ENCODE measurements at regions not wholly inside any gene's neighbourhood (a gene's known extent, or its start where the extent isn't known, plus 50 kb on each side); places are given as distances from the start of the nearest gene placed in this dataset.
"Not testable (repeated sequence)": the region's sequence is repeated elsewhere in the genome, so short reads cannot be mapped to it uniquely, and the experiment has no call there.

GRCh38 chr10:33776419-33777070, 442.1 kb upstream of the NRP1 start:
- no peak for DNase-seq

DNA sequence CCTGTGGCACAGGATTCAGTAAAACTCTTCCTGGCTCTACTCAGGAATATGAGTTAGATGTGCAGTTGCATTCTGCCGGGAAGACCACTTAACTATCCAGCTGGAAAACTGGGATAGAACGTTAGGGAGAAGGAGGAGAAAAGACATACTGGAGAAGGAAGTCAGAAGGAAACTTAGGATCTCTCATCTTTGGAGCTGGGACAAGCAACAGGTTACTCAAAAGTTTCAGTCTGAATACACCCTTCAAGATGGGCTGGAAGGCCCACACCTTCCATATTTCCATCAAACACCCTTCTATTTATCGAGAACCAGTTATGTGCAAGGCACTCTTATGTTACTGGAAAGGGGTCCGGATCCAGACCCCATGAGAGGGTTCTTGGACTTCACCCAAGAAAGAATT, 440.4 kb upstream of the NRP1 start:
- no peak for DNase-seq

- no peak for DNase-seq
These were observed 439.5 kb upstream of the NRP1 start for GRCh38 chr10:33773886-33774480.

DNA sequence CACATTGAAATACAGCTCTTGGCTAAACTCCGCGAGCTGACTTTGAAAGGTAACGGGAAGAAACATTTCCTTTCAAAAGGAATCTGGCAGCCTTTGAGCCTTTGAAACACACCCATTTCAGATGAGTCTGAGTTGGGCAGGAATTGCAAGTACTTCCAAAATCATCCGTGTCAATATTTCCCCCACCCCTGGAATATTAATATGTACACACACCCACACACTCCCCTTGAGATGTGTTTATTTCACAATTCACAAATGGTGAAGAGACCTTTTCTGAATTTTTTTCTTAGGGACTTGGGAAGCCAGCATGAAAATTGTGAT, 438.7 kb upstream of the NRP1 start:
- DNase-seq: no peak

GRCh38 chr10:33772370-33773252, 438.1 kb upstream of the NRP1 start:
- DNase-seq: no peak

GRCh38 chr10:33771856-33772255, 437.4 kb upstream of the NRP1 start:
- not testable (repeated sequence) for DNase-seq

DNA sequence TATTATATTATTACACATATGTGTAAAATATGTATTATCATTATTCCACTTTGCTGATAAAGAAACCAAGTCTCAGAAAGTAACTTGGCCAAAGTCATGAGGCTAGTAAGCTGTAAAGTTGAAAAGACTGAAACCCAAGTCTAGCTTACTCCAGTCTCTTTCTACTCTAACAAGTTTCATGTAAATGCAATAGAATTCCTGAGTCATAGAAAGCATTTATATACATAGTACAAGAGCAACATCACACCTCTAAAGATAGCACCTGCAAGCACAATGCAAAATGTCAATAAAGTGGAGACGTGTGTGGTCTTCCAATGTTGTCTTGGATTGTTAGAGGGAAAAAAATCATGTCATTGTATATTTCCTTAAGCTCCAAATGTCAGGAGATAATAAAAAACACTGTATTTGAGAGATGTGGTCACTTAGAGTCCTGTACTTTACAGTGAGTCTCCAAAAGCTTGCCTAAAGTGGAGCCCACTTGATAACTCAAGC, 430.3 kb upstream of the NRP1 start:
- no peak for DNase-seq

GRCh38 chr10:33760056-33760943, 425.8 kb upstream of the NRP1 start:
- DNase-seq: no peak

- DNase-seq: no peak
These were observed 424.7 kb upstream of the NRP1 start for GRCh38 chr10:33759191-33759590.

DNA sequence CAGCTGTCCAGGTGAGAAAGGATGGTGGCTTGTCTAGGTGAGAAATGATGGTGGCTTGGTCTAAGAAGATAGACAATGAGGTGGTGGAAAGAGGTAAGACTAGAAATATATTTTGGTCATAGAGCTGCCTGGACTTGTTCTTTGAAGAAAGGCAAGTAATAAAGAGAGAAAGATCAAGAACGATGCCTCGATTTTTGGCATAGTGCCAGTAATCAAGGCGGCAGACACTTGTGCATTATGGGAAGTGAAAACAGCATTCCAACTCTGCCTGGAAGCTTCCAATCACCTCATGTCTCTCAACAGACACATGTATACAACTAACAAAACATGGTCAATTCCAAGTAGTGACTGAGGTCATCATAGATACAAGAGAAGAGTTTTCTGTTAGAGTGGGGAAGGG, 423.8 kb upstream of the NRP1 start:
- no peak for DNase-seq

GRCh38 chr10:33754052-33754451, 419.6 kb upstream of the NRP1 start:
- no peak for DNase-seq

- DNase-seq: no peak
These were observed 418.9 kb upstream of the NRP1 start for GRCh38 chr10:33753389-33753788.

DNA sequence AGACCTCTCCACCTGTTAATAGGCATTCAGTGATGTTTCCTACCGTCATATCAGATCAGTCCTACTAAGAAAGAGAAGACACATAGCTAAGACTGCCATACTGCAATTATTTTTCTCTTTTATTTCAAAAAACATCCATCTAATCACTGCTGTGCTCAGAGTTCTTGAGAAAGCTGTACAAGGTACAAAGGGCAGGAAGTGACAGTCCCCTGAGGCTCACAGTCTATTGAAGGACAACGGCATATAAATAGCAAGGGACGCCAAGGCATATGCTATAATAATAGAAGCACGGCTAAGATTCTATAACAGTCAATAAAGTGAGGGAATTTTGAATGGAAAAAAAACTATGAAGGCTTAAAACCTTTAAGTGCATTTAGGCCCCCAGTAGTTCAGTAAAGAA, 415.3 kb upstream of the NRP1 start:
- no peak for DNase-seq

GRCh38 chr10:33749067-33749735, 414.7 kb upstream of the NRP1 start:
- no peak for DNase-seq

GRCh38 chr10:33746836-33747268, 412.4 kb upstream of the NRP1 start:
- DNase-seq: no peak

GRCh38 chr10:33746186-33746585, 411.7 kb upstream of the NRP1 start:
- DNase-seq: no peak

DNA sequence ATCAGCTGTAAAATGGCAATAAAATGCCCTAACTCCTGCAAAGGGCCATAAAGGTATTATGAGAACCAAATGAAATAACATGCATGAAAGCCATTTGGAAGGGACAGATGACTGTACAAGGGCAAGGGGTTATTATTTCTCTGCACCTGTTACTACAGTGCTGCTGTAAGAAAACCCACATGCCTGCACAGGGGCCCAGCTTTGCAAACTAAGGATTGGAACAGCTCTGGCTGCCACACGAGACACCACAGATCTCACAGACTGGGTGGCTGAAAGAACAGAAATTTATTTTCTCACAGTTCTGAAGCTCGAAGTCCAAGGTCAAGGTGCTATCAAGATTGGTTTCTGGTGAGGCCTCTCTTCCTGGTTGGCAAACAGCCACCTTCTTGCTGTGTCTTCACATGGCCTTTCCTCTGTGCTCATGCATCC, 409.0 kb upstream of the NRP1 start:
- no peak for DNase-seq

- DNase-seq: no peak
These were observed 404.6 kb upstream of the NRP1 start for GRCh38 chr10:33739031-33739430.

- no peak for DNase-seq
These were observed 401.0 kb upstream of the NRP1 start for GRCh38 chr10:33735464-33735923.

DNA sequence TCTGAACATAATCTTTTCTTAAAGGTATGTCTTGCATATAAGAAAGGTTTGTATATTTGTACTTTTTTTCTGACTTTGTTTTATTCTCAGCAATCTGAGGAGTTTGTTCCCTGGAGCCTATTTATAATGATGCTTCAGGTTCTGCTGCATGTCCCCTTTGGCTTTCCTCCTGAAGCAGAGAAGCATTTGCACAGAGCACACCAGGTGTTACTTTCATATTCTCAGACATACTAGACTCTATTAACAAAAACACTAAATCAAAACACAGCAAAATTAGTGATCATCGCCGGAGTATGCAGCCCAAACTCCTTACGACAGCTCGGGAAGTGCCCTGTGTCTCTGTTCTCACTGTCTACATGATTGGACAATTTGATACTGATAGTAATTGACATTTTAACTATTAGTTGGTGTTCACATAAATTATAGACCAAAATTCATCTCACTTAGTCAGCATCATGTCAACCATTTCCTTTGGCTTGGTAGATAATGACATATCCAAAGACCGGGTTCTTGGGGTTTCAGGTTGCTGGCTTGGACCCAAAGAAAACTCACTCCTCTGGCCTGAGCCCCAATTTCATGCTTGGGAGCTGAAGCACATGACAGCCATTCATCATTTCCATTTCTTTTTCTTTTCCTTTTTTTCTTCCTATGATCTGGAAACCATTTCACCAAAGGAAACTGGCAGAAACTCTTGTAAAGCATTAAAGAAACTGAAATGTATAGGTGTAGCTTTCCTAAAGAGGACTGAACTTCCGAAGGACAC, 400.1 kb upstream of the NRP1 start:
- no peak for DNase-seq

GRCh38 chr10:33733058-33733457, 398.6 kb upstream of the NRP1 start:
- no peak for DNase-seq
